ENCODE measurements at regions not wholly inside any gene's neighbourhood (a gene's known extent, or its start where the extent isn't known, plus 50 kb on each side); places are given as distances from the start of the nearest gene placed in this dataset.

- TF ChIP-seq, protein P1, sequence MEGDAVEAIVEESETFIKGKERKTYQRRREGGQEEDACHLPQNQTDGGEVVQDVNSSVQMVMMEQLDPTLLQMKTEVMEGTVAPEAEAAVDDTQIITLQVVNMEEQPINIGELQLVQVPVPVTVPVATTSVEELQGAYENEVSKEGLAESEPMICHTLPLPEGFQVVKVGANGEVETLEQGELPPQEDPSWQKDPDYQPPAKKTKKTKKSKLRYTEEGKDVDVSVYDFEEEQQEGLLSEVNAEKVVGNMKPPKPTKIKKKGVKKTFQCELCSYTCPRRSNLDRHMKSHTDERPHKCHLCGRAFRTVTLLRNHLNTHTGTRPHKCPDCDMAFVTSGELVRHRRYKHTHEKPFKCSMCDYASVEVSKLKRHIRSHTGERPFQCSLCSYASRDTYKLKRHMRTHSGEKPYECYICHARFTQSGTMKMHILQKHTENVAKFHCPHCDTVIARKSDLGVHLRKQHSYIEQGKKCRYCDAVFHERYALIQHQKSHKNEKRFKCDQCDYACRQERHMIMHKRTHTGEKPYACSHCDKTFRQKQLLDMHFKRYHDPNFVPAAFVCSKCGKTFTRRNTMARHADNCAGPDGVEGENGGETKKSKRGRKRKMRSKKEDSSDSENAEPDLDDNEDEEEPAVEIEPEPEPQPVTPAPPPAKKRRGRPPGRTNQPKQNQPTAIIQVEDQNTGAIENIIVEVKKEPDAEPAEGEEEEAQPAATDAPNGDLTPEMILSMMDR (conservative IDR thresholded peaks at IDR 0.05; ENCODE audit: low read length): no peak
- no peak for TF ChIP-seq EZH2phosphoT487 (IDR thresholded peaks at IDR 0.05; ENCODE audit: borderline replicate concordance, low read depth, low read length)
Observed at GRCh38 chr5:86831128-86831527, 213.4 kb downstream of the COX7C start.

All from OCI-LY7 (cell line).